ENCODE measurements at regions not wholly inside any gene's neighbourhood (a gene's known extent, or its start where the extent isn't known, plus 50 kb on each side); places are given as distances from the start of the nearest gene placed in this dataset.

- TF ChIP-seq CTCF (IDR thresholded peaks at IDR 0.05; ENCODE audit: poor library complexity, severe bottlenecking) (no peak), EZH2 (IDR thresholded peaks at IDR 0.05; ENCODE audit: borderline replicate concordance, insufficient read depth, low read length, poor library complexity, severe bottlenecking) (no peak), REST (IDR thresholded peaks at IDR 0.05; ENCODE audit: borderline replicate concordance) (no peak), RAD21 (conservative IDR thresholded peaks at IDR 0.05) (no peak), POLR2AphosphoS5 (IDR thresholded peaks at IDR 0.05) (no peak), TAF1 (IDR thresholded peaks at IDR 0.05; ENCODE audit: low read depth) (no peak), MXI1 (conservative IDR thresholded peaks at IDR 0.05; ENCODE audit: poor library complexity, severe bottlenecking) (no peak), SMC3 (conservative IDR thresholded peaks at IDR 0.05; ENCODE audit: poor library complexity) (no peak), EP300 (conservative IDR thresholded peaks at IDR 0.05; ENCODE audit: poor library complexity, severe bottlenecking) (no peak)
These were observed 100.0 kb upstream of the CXCL14 start for GRCh38 chr5:135678640-135679268.

Data from neural cell (in vitro differentiated cells).